Fibroblast of pulmonary artery (primary cell): ENCODE measurements at regions not wholly inside any gene's neighbourhood (a gene's known extent, or its start where the extent isn't known, plus 50 kb on each side); places are given as distances from the start of the nearest gene placed in this dataset.

Experiments
- DNase-seq: peaks from one replicate; pipeline ENCODE4 v3.0.0-alpha.2; 2010; ENCODE audit warnings: low read depth
- H3K4me3 ChIP-seq: replicated peaks from 2 replicates; pipeline ENCODE4 v1.5.1; 2011; ENCODE audit warnings: low read depth, mild to moderate bottlenecking, control low read depth, low read length, moderate library complexity
- TF ChIP-seq, protein P1 (sequence below): IDR thresholded peaks from 2 replicates; pipeline ENCODE4 v1.5.1; 2011; ENCODE audit warnings: mild to moderate bottlenecking, control low read depth, low read length, inconsistent platforms; ENCODE audit errors: missing control alignments

DNA sequence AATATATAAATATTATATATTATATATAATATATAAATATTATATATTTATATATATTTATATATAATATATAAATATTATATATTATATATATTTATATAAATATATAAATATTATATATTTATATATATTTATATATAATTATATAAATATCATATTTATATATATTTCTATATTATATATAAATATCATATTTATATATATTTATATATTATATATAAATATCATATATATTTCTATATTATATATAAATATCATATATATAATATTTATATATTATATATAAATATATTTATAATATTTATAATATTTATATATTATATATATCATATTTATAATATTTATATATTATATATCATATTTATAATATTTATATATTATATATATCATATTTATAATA, 321.4 kb downstream of the CDH2 start:
- no peak overlapping the region for H3K4me3 ChIP-seq
- DNase-seq, result no peak
- TF ChIP-seq, protein P1, sequence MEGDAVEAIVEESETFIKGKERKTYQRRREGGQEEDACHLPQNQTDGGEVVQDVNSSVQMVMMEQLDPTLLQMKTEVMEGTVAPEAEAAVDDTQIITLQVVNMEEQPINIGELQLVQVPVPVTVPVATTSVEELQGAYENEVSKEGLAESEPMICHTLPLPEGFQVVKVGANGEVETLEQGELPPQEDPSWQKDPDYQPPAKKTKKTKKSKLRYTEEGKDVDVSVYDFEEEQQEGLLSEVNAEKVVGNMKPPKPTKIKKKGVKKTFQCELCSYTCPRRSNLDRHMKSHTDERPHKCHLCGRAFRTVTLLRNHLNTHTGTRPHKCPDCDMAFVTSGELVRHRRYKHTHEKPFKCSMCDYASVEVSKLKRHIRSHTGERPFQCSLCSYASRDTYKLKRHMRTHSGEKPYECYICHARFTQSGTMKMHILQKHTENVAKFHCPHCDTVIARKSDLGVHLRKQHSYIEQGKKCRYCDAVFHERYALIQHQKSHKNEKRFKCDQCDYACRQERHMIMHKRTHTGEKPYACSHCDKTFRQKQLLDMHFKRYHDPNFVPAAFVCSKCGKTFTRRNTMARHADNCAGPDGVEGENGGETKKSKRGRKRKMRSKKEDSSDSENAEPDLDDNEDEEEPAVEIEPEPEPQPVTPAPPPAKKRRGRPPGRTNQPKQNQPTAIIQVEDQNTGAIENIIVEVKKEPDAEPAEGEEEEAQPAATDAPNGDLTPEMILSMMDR, result no peak

DNA sequence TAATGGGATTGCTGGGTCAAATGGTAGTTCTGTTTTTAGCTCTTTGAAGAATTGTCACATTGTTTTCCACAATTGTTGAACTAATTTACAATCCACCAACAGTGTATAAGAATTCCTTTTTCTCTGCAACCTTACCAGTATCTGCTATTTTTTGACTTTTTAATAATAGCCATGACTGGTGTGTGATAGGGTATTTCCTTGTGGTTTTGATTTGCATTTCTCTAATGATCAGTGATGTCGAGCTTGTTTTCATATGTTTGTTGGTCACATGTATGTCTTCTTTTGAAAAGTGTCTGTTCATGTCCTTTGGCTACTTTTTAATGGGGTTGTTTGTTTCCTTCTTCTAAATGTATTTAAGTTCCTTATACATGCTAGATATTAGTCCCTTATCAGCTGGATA, 322.3 kb downstream of the CDH2 start:
- TF ChIP-seq, protein P1, result no peak
- DNase-seq, result no peak
- H3K4me3 ChIP-seq, result no peak overlapping the region

DNA sequence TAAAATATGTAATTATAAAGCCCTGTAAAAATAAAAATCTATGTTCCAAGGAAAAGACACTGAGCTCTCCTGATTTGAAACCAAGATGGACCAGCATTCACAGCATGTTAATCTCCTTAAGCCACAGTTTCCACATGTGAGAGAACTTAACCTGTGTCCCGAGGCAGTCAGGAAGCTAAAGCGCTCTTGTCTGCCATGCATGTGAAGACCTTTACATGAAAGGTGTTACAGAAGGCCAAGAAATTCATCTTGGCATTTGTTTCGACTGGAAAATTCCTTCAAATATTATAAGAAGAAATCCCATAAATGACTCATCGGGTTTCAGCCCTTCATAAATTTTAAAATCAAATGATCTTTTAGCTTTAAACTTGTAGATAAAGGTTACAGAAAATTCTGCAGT, 328.6 kb downstream of the CDH2 start:
- no peak for DNase-seq
- TF ChIP-seq, protein P1, result no peak
- no peak overlapping the region for H3K4me3 ChIP-seq

DNA sequence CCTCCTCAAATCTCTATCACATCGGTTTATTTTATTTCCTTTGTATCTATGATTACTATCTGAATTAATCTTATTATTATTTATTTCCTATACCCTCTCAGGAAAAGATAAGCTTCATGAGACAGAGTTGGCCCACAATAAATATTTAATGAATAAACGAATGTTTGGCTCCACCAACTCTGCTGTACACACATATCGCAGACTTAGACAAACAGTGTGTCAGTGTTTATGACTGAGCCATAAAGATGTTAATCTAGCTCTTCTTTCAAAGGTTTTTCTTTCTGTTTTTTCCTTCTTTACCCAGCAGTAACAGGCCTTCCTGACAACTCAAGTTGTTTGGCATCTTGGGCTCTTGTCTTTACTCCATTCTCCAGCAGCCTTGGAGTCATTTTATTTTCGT, 329.5 kb downstream of the CDH2 start:
- TF ChIP-seq, protein P1, result no peak

DNA sequence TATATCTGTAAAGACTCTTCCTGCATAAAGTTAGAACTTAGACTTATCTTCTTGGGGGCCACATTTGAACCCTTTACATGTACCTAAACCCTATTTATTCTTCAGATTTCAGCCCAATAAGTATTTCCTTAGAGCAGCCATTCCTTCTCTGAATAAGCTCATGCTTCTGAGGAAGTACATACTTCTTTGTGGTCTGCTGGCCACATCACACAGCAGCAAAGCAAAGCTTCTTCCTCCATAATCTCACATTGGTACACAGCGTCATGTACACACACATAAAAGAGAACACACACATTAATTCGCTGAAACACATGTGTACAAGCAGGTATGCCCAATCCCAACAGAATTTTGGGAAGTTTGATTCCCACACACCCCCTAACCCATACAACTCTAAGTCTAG, 331.0 kb downstream of the CDH2 start:
- no peak for DNase-seq
- TF ChIP-seq, protein P1, result no peak
- no peak overlapping the region for H3K4me3 ChIP-seq

More for the DNA sequence above, 329.5 kb downstream of the CDH2 start:
- DNase-seq, result no peak
- H3K4me3 ChIP-seq, result no peak overlapping the region

DNA sequence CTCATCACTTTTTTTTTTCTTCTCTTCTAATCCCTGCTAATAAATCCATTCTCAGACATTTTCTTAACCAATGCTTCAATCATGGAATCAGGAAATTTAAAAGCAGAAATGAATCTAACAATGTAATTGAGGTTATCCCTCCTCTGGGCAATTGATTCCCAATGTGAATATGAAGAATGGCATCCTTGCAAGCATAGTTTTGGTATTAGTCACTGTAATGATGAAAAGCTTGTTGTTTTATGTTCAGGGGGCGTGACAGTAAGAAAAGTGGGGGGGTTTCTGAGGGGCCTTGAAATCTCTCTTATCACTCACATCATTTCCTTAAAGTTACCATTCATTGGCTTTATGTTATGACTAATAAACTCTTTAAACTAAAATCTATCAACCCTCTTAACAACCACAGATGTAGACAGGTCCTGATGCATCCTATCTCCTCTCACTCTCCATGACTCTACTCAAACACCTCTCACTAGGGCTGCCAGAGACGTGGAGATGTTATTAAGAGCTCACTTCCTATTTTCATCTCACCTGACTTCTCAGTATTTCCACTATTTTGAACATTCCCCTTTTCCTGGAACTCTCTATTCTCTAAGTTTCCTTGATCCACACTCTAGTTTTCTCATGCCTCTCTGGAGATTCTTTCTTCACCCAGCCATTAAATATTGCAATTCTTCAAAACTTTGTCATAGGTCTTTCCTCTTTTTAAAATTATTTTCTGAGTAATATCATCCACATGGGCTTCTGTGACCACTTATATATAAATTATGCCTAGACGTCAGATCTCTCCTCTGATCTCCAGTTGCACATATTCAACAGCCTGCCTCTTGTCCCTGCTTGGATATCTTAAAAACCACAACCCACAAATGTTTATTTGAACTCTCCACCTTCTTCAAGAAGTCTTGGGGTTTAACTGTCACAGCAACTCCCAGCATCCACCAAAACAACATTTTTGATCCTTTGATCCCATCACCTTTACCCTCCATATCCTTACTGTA, 332.9 kb downstream of the CDH2 start:
- no peak overlapping the region for H3K4me3 ChIP-seq
- peak; percentile 72 for DNase-seq
- TF ChIP-seq, protein P1, result no peak

DNA sequence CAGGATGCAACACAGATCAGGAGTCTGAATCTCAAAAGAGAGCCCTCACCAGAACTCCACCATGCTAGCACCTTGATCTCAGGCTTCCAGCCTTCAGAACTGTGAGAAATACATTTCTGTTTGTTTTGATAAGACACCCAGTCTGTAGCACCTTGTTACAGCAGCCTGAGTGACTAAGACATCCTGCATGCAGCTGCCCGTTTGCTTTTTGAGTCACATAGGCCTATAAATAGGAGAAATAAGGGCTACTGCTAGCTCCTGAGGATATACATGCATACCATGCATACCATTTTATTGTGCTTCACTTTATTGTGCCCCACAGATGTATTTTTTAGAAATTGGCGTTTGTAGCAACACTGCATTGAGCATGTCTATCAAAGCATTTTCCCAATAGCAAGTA, 337.8 kb downstream of the CDH2 start:
- DNase-seq, result peak; percentile 85
- TF ChIP-seq, protein P1, result no peak
- no peak overlapping the region for H3K4me3 ChIP-seq
